Parathyroid adenoma (tissue), 2 donors: ENCODE measurements at regions not wholly inside any gene's neighbourhood (a gene's known extent, or its start where the extent isn't known, plus 50 kb on each side); places are given as distances from the start of the nearest gene placed in this dataset.
"Not testable (repeated sequence)": the region's sequence is repeated elsewhere in the genome, so short reads cannot be mapped to it uniquely, and the experiment has no call there.

Experiments
- H2AFZ ChIP-seq: fragments of 300-600 bp; sonication (generic); one replicate; pipeline ENCODE4 v1.7.0; 2017; ENCODE audit warnings: antibody characterized with exemption, mild to moderate bottlenecking
- H3K27ac ChIP-seq: fragments of 300-600 bp; sonication (generic); one replicate; pipeline ENCODE4 v1.7.0; 2017
- H3K27me3 ChIP-seq: fragments of 300-600 bp; sonication (generic); one replicate; pipeline ENCODE4 v1.7.0; 2017; ENCODE audit warnings: low read length; ENCODE audit not compliant: control insufficient read depth, insufficient read depth
- H3K36me3 ChIP-seq: fragments of 300-600 bp; sonication (generic); one replicate; pipeline ENCODE4 v1.7.0; 2017; ENCODE audit warnings: low read length; ENCODE audit not compliant: control insufficient read depth, insufficient read depth
- H3K4me1 ChIP-seq: fragments of 300-600 bp; sonication (generic); one replicate; pipeline ENCODE4 v1.7.0; 2017; ENCODE audit warnings: control low read depth
- H3K4me2 ChIP-seq: fragments of 300-600 bp; sonication (generic); one replicate; pipeline ENCODE4 v1.7.0; 2017; ENCODE audit warnings: low read length
- H3K4me3 ChIP-seq: fragments of 300-600 bp; sonication (generic); one replicate; pipeline ENCODE4 v1.7.0; 2017; ENCODE audit warnings: low read depth, low read length
- H3K79me2 ChIP-seq: fragments of 300-600 bp; sonication (generic); one replicate; pipeline ENCODE4 v1.7.0; 2017; ENCODE audit warnings: control low read depth
- H3K9ac ChIP-seq: fragments of 300-600 bp; sonication (generic); one replicate; pipeline ENCODE4 v1.7.0; 2017; ENCODE audit warnings: mild to moderate bottlenecking
- H3K9me3 ChIP-seq: fragments of 300-600 bp; sonication (generic); one replicate; pipeline ENCODE4 v1.7.0; 2017; ENCODE audit warnings: low read length; ENCODE audit not compliant: control insufficient read depth
- TF ChIP-seq, protein P1 (sequence below): fragments of 300-600 bp; sonication (generic); IDR thresholded peaks from one replicate; pipeline ENCODE4 v1.7.0; 2017; ENCODE audit warnings: antibody characterized with exemption, mild to moderate bottlenecking
- donor health status: primary hyperparathyroidism.

DNA sequence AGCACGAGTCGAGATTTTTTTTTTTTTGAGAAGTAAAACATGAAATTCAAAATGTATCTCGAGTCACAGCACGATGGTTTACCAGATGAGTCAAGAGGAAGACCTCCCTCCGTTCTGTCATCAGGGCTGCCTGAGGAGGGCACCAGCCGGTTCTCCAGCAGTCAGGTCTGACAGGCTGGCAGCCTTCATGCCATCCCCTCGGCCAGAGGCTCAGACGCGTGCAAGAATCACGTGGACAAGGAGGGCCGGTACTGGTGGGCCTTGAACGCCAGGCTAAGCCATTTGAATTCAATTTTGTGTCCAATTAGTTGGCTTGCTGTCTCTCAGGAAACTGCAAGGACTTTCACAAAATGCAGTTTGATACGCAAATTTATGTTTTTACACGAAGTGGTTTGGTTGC, 1412.2 kb downstream of the BRD1 start:
- Histone ChIP-seq H3K27me3 (no peaks in the 10 kb centered on the region), H3K4me1 (no peaks in the 10 kb centered on the region), H3K4me2 (no peak overlapping the region), H3K4me3 (no peak overlapping the region), H3K27ac (no peak overlapping the region), H3K79me2 (no peaks in the 10 kb centered on the region), H3K9ac (no peak overlapping the region), H2AFZ (no peak overlapping the region), H3K36me3 (no peaks in the 10 kb centered on the region), H3K9me3 (no peaks in the 10 kb centered on the region)
- TF ChIP-seq, protein P1, sequence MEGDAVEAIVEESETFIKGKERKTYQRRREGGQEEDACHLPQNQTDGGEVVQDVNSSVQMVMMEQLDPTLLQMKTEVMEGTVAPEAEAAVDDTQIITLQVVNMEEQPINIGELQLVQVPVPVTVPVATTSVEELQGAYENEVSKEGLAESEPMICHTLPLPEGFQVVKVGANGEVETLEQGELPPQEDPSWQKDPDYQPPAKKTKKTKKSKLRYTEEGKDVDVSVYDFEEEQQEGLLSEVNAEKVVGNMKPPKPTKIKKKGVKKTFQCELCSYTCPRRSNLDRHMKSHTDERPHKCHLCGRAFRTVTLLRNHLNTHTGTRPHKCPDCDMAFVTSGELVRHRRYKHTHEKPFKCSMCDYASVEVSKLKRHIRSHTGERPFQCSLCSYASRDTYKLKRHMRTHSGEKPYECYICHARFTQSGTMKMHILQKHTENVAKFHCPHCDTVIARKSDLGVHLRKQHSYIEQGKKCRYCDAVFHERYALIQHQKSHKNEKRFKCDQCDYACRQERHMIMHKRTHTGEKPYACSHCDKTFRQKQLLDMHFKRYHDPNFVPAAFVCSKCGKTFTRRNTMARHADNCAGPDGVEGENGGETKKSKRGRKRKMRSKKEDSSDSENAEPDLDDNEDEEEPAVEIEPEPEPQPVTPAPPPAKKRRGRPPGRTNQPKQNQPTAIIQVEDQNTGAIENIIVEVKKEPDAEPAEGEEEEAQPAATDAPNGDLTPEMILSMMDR, result no peak

DNA sequence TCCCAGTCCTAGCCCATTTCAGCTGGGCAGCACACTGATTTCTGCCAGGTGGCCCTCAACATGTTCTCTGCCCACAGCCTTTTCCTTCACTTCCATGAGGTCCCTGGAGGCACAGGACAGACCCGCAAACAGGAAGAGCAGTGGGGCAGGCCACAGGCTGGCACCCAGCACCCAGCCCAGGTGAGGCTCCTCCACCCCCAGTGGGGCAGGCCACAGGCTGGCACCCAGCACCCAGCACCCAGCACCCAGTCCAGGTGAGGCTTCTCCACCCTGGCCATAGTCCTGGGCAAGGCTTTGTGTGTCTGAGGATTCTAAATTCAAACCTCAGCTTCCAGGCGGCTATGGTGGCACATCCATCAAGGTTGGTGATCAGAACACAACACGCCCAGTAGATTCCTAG, 1413.0 kb downstream of the BRD1 start:
- Histone ChIP-seq H3K27me3 (no peaks in the 10 kb centered on the region), H3K79me2 (no peaks in the 10 kb centered on the region), H3K4me2 (no peak overlapping the region), H3K4me3 (no peak overlapping the region), H3K4me1 (no peaks in the 10 kb centered on the region), H3K9ac (no peak overlapping the region), H3K36me3 (no peaks in the 10 kb centered on the region), H3K9me3 (no peaks in the 10 kb centered on the region), H3K27ac (no peak overlapping the region), H2AFZ (no peak overlapping the region)
- TF ChIP-seq, protein P1, result no peak

DNA sequence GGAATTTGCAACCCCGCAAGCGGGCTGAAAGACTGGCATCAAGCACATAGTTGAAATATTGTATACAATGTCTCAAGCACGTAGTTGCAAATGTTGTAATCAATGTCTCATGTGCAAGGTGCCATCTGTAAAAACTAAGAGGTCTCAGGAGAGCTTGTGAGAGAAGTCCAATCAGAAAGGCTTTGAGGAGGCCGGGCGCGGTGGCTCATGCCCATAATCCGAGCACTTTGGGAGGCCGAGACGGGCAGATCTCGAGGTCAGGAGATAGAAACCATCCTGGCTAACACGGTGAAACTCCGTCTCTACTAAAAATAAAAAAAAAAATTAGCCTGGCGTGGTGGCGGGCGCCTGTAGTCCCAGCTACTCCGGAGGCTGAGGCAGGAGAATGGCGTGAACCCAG, 1414.7 kb downstream of the BRD1 start:
- not testable (repeated sequence) for H3K27me3 ChIP-seq, H3K79me2 ChIP-seq, H3K4me2 ChIP-seq

DNA sequence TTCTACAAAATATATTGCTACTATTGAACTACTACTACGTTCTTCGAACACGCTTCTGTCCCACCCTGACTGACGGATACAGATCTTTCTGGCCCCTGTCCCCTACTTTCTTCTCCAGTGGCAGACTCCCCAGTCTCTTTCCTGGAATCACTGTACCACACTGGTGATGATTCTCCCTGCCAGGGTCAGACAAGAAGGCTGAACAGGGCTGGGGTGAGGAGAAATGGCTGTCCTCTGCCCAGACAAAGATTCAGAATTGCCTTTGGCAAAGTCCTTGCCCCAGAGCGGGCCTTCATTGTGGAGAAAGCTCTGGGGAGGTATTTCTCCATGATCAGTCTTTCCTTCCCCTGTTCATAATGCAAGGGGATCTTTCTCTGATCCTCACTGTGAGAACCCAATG, 1417.1 kb downstream of the BRD1 start:
- Histone ChIP-seq H3K36me3 (no peaks in the 10 kb centered on the region), H3K27ac (no peak overlapping the region), H3K4me3 (no peak overlapping the region), H3K27me3 (no peaks in the 10 kb centered on the region), H3K9me3 (no peaks in the 10 kb centered on the region), H3K4me2 (no peak overlapping the region), H3K79me2 (no peaks in the 10 kb centered on the region), H3K4me1 (no peaks in the 10 kb centered on the region), H2AFZ (no peak overlapping the region), H3K9ac (no peak overlapping the region)
- TF ChIP-seq, protein P1, result no peak

More for the DNA sequence above, 1414.7 kb downstream of the BRD1 start:
- H3K9me3 ChIP-seq, H3K27ac ChIP-seq, H2AFZ ChIP-seq, H3K4me1 ChIP-seq, H3K4me3 ChIP-seq, H3K9ac ChIP-seq, H3K36me3 ChIP-seq: not testable (repeated sequence)

DNA sequence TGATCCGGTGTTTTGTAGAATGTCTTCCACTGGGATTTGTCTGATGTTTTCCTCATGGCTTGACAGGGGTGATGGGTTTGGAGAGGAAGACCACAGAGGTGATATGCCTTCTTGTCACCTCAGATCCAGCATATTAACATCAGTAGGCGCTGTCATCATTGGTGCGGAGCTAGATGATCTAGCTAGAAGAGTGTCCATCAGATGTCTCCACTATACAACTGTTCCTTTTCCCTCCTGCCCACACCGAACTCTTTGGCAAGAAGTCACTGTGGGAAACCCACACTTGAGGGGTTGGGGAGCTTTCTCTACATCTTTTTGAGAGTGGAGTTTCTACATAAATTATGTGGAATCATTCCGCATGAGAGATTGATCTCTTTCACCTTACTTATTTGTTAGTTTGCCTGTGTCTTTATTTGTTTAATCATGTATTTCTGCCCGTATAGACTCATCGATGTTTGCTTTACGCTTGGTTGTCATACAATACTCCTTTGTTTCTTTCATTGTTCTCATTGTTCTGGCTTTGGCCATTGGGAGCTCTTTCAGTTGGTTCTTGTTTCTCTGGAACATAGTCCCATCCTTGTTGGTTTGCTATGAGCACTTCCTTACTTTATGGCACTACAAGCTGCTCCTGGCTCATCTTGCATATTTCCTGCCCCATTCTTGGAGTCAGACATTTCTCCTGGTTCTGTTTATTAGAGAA, 1420.3 kb downstream of the BRD1 start:
- Histone ChIP-seq H3K9me3 (no peaks in the 10 kb centered on the region), H3K27ac (no peak overlapping the region), H3K79me2 (no peaks in the 10 kb centered on the region), H3K36me3 (no peaks in the 10 kb centered on the region), H3K4me2 (no peak overlapping the region), H3K4me1 (no peaks in the 10 kb centered on the region), H3K27me3 (no peaks in the 10 kb centered on the region), H3K9ac (no peak overlapping the region), H3K4me3 (no peak overlapping the region), H2AFZ (no peak overlapping the region)
- TF ChIP-seq, protein P1, result no peak
